ENCODE measurements at regions not wholly inside any gene's neighbourhood (a gene's known extent, or its start where the extent isn't known, plus 50 kb on each side); places are given as distances from the start of the nearest gene placed in this dataset.

DNA sequence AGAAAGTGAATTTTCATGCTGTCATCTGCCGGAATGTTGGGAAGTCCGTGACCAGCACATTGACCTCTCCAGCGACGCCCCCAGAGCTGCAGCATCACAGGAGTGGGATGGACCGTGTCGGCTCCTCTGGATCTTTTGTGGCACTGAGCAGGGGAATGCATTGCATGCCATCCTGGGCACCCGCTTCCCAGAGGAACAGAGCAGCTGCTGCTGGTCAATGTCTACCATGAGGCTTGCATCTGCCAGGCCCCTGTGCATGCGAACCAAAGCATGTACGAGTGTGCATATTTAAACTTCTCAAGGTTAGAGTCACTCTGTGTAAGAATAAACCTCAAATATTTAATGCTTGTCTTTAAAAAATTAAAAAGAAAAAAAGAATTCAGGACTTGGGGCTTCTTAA, 414.8 kb downstream of the GADD45G start:
- TF ChIP-seq, protein P1, sequence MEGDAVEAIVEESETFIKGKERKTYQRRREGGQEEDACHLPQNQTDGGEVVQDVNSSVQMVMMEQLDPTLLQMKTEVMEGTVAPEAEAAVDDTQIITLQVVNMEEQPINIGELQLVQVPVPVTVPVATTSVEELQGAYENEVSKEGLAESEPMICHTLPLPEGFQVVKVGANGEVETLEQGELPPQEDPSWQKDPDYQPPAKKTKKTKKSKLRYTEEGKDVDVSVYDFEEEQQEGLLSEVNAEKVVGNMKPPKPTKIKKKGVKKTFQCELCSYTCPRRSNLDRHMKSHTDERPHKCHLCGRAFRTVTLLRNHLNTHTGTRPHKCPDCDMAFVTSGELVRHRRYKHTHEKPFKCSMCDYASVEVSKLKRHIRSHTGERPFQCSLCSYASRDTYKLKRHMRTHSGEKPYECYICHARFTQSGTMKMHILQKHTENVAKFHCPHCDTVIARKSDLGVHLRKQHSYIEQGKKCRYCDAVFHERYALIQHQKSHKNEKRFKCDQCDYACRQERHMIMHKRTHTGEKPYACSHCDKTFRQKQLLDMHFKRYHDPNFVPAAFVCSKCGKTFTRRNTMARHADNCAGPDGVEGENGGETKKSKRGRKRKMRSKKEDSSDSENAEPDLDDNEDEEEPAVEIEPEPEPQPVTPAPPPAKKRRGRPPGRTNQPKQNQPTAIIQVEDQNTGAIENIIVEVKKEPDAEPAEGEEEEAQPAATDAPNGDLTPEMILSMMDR (IDR thresholded peaks at IDR 0.05; ENCODE audit: low read length), result no peak
- TF ChIP-seq EZH2phosphoT487 (IDR thresholded peaks at IDR 0.05; ENCODE audit: low read length) (no peak), EZH2 (optimal IDR thresholded peaks at IDR 0.05; ENCODE audit: low read depth, low read length) (no peak)
